ENCODE measurements at regions not wholly inside any gene's neighbourhood (a gene's known extent, or its start where the extent isn't known, plus 50 kb on each side); places are given as distances from the start of the nearest gene placed in this dataset.

DNA sequence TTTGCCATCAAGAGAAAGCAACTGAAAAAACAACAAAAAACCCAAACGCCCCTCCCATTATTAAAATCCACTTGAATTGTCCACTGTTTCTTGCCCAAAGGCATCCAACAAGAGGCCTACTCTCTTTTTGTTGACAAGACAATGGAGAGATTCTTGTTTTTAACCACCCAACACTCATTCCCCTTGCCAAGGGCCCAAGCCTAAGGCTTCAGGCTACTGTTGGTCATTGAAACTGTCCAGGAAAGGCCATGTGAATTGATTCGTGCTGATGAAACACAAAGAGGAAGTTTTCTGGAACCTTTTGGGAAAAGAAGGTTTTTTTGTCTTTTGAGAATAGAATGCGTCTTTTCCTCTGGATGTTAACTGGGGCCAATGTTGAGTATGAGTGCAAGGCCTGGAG is 157.4 kb upstream of the PFN2 start:
- TF ChIP-seq POLR2AphosphoS5 (IDR thresholded peaks at IDR 0.05; ENCODE audit: low read depth, low read length), result no peak
- no peak for TF ChIP-seq TAF1 (IDR thresholded peaks at IDR 0.05; ENCODE audit: borderline replicate concordance, insufficient read depth, low read length)
- TF ChIP-seq SIN3A (IDR thresholded peaks at IDR 0.05; ENCODE audit: borderline replicate concordance, insufficient read depth, low read length), result no peak
- TF ChIP-seq FOXP2 (optimal IDR thresholded peaks at IDR 0.05; ENCODE audit: borderline replicate concordance, extremely low read depth, extremely low read length, insufficient read depth), result no peak
- TF ChIP-seq, protein P1, sequence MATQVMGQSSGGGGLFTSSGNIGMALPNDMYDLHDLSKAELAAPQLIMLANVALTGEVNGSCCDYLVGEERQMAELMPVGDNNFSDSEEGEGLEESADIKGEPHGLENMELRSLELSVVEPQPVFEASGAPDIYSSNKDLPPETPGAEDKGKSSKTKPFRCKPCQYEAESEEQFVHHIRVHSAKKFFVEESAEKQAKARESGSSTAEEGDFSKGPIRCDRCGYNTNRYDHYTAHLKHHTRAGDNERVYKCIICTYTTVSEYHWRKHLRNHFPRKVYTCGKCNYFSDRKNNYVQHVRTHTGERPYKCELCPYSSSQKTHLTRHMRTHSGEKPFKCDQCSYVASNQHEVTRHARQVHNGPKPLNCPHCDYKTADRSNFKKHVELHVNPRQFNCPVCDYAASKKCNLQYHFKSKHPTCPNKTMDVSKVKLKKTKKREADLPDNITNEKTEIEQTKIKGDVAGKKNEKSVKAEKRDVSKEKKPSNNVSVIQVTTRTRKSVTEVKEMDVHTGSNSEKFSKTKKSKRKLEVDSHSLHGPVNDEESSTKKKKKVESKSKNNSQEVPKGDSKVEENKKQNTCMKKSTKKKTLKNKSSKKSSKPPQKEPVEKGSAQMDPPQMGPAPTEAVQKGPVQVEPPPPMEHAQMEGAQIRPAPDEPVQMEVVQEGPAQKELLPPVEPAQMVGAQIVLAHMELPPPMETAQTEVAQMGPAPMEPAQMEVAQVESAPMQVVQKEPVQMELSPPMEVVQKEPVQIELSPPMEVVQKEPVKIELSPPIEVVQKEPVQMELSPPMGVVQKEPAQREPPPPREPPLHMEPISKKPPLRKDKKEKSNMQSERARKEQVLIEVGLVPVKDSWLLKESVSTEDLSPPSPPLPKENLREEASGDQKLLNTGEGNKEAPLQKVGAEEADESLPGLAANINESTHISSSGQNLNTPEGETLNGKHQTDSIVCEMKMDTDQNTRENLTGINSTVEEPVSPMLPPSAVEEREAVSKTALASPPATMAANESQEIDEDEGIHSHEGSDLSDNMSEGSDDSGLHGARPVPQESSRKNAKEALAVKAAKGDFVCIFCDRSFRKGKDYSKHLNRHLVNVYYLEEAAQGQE (IDR thresholded peaks at IDR 0.05; ENCODE audit: insufficient read depth in 1 of 2, low read depth in 2 of 2, low read length in 2 of 2), result no peak

- no peak for TF ChIP-seq SIN3A (IDR thresholded peaks at IDR 0.05; ENCODE audit: borderline replicate concordance, insufficient read depth, low read length)
These were observed 156.4 kb upstream of the PFN2 start for GRCh38 chr3:150127011-150127490.

DNA sequence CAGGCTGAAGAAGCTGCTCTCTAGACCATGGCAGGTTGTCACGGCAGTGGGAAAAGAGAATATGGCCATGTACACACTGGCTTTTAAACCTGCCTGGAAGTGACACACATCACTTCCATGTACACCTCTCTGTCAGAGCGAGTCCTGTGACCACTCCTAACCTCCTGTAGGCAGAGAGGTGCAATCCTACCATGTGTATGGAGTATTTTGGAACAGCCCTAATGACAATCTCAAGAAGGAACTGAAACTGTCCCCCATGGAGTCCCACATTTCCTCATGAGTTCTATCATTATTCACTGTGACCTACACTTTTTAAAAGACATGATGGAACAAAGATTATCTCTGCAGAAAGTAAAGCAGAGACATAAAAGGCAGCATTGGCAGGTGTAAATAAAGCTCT is 153.4 kb upstream of the PFN2 start:
- TF ChIP-seq SIN3A (IDR thresholded peaks at IDR 0.05; ENCODE audit: borderline replicate concordance, insufficient read depth, low read length) (no peak), TAF1 (IDR thresholded peaks at IDR 0.05; ENCODE audit: borderline replicate concordance, insufficient read depth, low read length) (no peak), FOXP2 (optimal IDR thresholded peaks at IDR 0.05; ENCODE audit: borderline replicate concordance, extremely low read depth, extremely low read length, insufficient read depth) (no peak), POLR2AphosphoS5 (IDR thresholded peaks at IDR 0.05; ENCODE audit: low read depth, low read length) (no peak)
- TF ChIP-seq, protein P1 (IDR thresholded peaks at IDR 0.05; ENCODE audit: insufficient read depth in 1 of 2, low read depth in 2 of 2, low read length in 2 of 2), result no peak

- TF ChIP-seq TAF1 (IDR thresholded peaks at IDR 0.05; ENCODE audit: borderline replicate concordance, insufficient read depth, low read length), result no peak
- TF ChIP-seq, protein P1 (IDR thresholded peaks at IDR 0.05; ENCODE audit: insufficient read depth in 1 of 2, low read depth in 2 of 2, low read length in 2 of 2), result no peak
- no peak for TF ChIP-seq FOXP2 (optimal IDR thresholded peaks at IDR 0.05; ENCODE audit: borderline replicate concordance, extremely low read depth, extremely low read length, insufficient read depth)
- TF ChIP-seq SIN3A (IDR thresholded peaks at IDR 0.05; ENCODE audit: borderline replicate concordance, insufficient read depth, low read length), result no peak
These were observed 147.5 kb upstream of the PFN2 start for GRCh38 chr3:150118219-150118618.

GRCh38 chr3:150117076-150117475 is 146.4 kb upstream of the PFN2 start:
- TF ChIP-seq TAF1 (IDR thresholded peaks at IDR 0.05; ENCODE audit: borderline replicate concordance, insufficient read depth, low read length), result no peak

DNA sequence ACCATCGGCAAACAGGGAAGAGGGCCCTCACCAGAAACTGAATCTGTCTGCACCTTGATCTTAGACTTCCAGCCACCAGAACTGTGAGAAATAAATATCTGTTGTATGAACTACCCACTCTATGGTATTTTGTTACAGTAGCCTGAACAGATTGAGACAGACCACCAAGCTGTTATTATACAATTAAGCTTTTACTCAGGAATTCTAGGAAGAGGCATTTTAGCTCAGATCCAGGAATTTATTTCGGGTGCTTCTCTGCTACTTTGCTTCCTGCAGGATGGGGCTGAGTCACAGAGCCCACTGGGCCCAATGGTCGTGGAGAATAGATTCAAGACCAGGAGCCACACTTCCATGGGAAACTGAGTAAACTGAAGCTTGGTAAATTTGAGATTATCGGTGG is 145.5 kb upstream of the PFN2 start:
- TF ChIP-seq TAF1 (IDR thresholded peaks at IDR 0.05; ENCODE audit: borderline replicate concordance, insufficient read depth, low read length) (no peak), POLR2AphosphoS5 (IDR thresholded peaks at IDR 0.05; ENCODE audit: low read depth, low read length) (no peak), SIN3A (IDR thresholded peaks at IDR 0.05; ENCODE audit: borderline replicate concordance, insufficient read depth, low read length) (no peak), FOXP2 (optimal IDR thresholded peaks at IDR 0.05; ENCODE audit: borderline replicate concordance, extremely low read depth, extremely low read length, insufficient read depth) (no peak)
- TF ChIP-seq, protein P1 (IDR thresholded peaks at IDR 0.05; ENCODE audit: insufficient read depth in 1 of 2, low read depth in 2 of 2, low read length in 2 of 2), result no peak

Measured in PFSK-1 (cell line).